Heart left ventricle (tissue), 13 donors: ENCODE measurements at regions not wholly inside any gene's neighbourhood (a gene's known extent, or its start where the extent isn't known, plus 50 kb on each side); places are given as distances from the start of the nearest gene placed in this dataset.

Experiments
- CTCF ChIP-seq, 12 donors: fragments of 200-600 bp; sonication (generic) in 4 of 12; IDR thresholded peaks; one replicate each; pipeline versions ENCODE4 v1.5.0 to v1.8.0; 2018 to 2022; ENCODE audit warnings: antibody characterized with exemption in 12 of 12, mild to moderate bottlenecking in 5 of 12
- POLR2A ChIP-seq, 2 donors: fragments of 450-650 bp; IDR thresholded peaks; one replicate each; pipeline ENCODE4 v1.6.1; 2017; ENCODE audit warnings: antibody characterized with exemption in 2 of 2, mild to moderate bottlenecking in 2 of 2, moderate library complexity in 2 of 2
- donor health status: ischemic (EF 13 %, LVEDD 7.1; RV severe dilation, severe dysfunction).
- donor health status: DM: no; HTN: yes; CAD: no.
- donor health status: DM: no; HTN: no; CAD: no.
- donor health status: ischemic (EF 25% LVEDD 6.9; RV normal size, moderate dysfunction).
- donor health status: ischemic (EF 25% LVEDD 5.7; RV mildly dilated, moderate dysfunction).
- donor health status: ischemic (EF 35%, LVEDD 5.7; RV mildly dilated, moderate dysfunction).
- donor health status: nonischemic (EF 11% LVEDD 7.7; RV severe dilation, severe dysfunction).
- donor health status: DM: yes; HTN: yes; CAD: no.
- donor health status: PGD.
- donor health status: ischemic (EF 29% LVEDD 5.4; RV normal size, mild dysfunction).
- donor health status: nonischemic (EF 23%, LVEDD 6.1; RV moderate dilation, normal function).

- TF ChIP-seq CTCF (IDR thresholded peaks at IDR 0.05) (no peak), POLR2A (IDR thresholded peaks at IDR 0.05) (no peak)
These were observed 106.2 kb downstream of the TMEM30B start for GRCh38 chr14:61174987-61175386.
